Trophoblast cell (in vitro differentiated cells and primary cell): ENCODE measurements at regions not wholly inside any gene's neighbourhood (a gene's known extent, or its start where the extent isn't known, plus 50 kb on each side); places are given as distances from the start of the nearest gene placed in this dataset.

Source experiments
- DNase-seq, 2 donors: peaks; one replicate each; pipeline ENCODE4 v3.0.0-alpha.2; 2016
- H2AFZ ChIP-seq: 2 replicates; pipeline ENCODE4 v1.6.1; 2013; ENCODE audit warnings: low read length, moderate library complexity, mild to moderate bottlenecking; ENCODE audit not compliant: insufficient read depth, poor library complexity
- H2AK5ac ChIP-seq: 2 replicates; pipeline ENCODE4 v1.6.1; 2013; ENCODE audit warnings: mild to moderate bottlenecking, low read length
- H2BK120ac ChIP-seq: 2 replicates; pipeline ENCODE4 v1.6.1; 2013; ENCODE audit warnings: low read length, mild to moderate bottlenecking, moderate library complexity; ENCODE audit not compliant: insufficient read depth, poor library complexity
- H2BK12ac ChIP-seq: 2 replicates; pipeline ENCODE4 v1.6.1; 2013; ENCODE audit warnings: mild to moderate bottlenecking, low read length, moderate library complexity
- H2BK5ac ChIP-seq: 2 replicates; pipeline ENCODE4 v1.6.1; 2013; ENCODE audit warnings: low read length, low read depth, moderate library complexity, mild to moderate bottlenecking; ENCODE audit not compliant: poor library complexity
- H3K14ac ChIP-seq: 2 replicates; pipeline ENCODE4 v1.6.1; 2013; ENCODE audit warnings: mild to moderate bottlenecking, low read length
- H3K18ac ChIP-seq: 2 replicates; pipeline ENCODE4 v1.6.1; 2013; ENCODE audit warnings: mild to moderate bottlenecking, low read length
- H3K23ac ChIP-seq: 2 replicates; pipeline ENCODE4 v1.6.1; 2013; ENCODE audit warnings: low read length
- H3K27ac ChIP-seq: 2 replicates; pipeline ENCODE4 v1.5.1; 2013; ENCODE audit warnings: low read depth, mild to moderate bottlenecking, inconsistent platforms, low read length, moderate library complexity
- H3K27me3 ChIP-seq: 2 replicates; pipeline ENCODE4 v1.6.1; 2013; ENCODE audit warnings: inconsistent platforms, mild to moderate bottlenecking, low read length, moderate library complexity; ENCODE audit not compliant: insufficient read depth
- H3K36me3 ChIP-seq, 2 experiments: 1 replicate in 1 of 2; 2 replicates in 1 of 2; pipeline ENCODE4 v1.6.1; 2013; ENCODE audit warnings: low read length in 2 of 2, mild to moderate bottlenecking in 2 of 2, moderate library complexity in 1 of 2; ENCODE audit not compliant: insufficient read depth in 2 of 2, control insufficient read depth in 1 of 2
- H3K4ac ChIP-seq: 2 replicates; pipeline ENCODE4 v1.6.1; 2013; ENCODE audit warnings: low read depth, mild to moderate bottlenecking, low read length, moderate library complexity
- H3K4me1 ChIP-seq, 2 experiments: 1 replicate in 1 of 2; 2 replicates in 1 of 2; pipeline ENCODE4 v1.6.1; 2013; ENCODE audit warnings: low read length in 2 of 2, mild to moderate bottlenecking in 2 of 2, moderate library complexity in 1 of 2; ENCODE audit not compliant: insufficient read depth in 2 of 2, control insufficient read depth in 1 of 2
- H3K4me2 ChIP-seq: 2 replicates; pipeline ENCODE4 v1.6.1; 2013; ENCODE audit warnings: inconsistent platforms, mild to moderate bottlenecking, low read length, moderate library complexity
- H3K4me3 ChIP-seq: 2 replicates; pipeline ENCODE4 v1.5.1; 2013; ENCODE audit warnings: mild to moderate bottlenecking, low read depth, low read length, inconsistent platforms
- H3K79me1 ChIP-seq: one replicate; pipeline ENCODE4 v1.6.1; 2013; ENCODE audit warnings: low read length
- H3K79me2 ChIP-seq: 2 replicates; pipeline ENCODE4 v1.6.1; 2013; ENCODE audit warnings: low read length, mild to moderate bottlenecking; ENCODE audit not compliant: control insufficient read depth, insufficient read depth, poor library complexity
- H3K9ac ChIP-seq: 2 replicates; pipeline ENCODE4 v1.6.1; 2013; ENCODE audit warnings: mild to moderate bottlenecking, low read length
- H3K9me3 ChIP-seq: 2 replicates; pipeline ENCODE4 v1.6.1; 2013; ENCODE audit warnings: low read depth, mild to moderate bottlenecking, control low read depth, inconsistent platforms, low read length; ENCODE audit not compliant: insufficient read depth
- H4K12ac ChIP-seq: 2 replicates; pipeline ENCODE4 v1.6.1; 2013; ENCODE audit warnings: low read depth, mild to moderate bottlenecking, low read length, moderate library complexity
- H4K8ac ChIP-seq: 2 replicates; pipeline ENCODE4 v1.6.1; 2013; ENCODE audit warnings: low read depth, mild to moderate bottlenecking, low read length, moderate library complexity
- H4K91ac ChIP-seq: one replicate; pipeline ENCODE4 v1.6.1; 2013; ENCODE audit warnings: low read depth, mild to moderate bottlenecking, low read length, moderate library complexity
- WGBS: extraction: QIAGEN DNeasy Blood & Tissue Kit; methylation state at CpG from one replicate; pipeline ENCODE4 v1.1.7; 2013; ENCODE audit warnings: missing lambda C conversion rate; ENCODE audit not compliant: insufficient read length, insufficient coverage; ENCODE audit errors: extremely low coverage; 5-methylcytosine and 5-hydroxymethylcytosine counted together

- H3K23ac ChIP-seq = no peak overlapping the region
- H3K79me1 ChIP-seq = no peaks in the 10 kb centered on the region
- H3K9me3 ChIP-seq = no peaks in the 10 kb centered on the region
- H4K12ac ChIP-seq = no peak overlapping the region
- no peak overlapping the region for H3K9ac ChIP-seq
- no peak overlapping the region for H2BK12ac ChIP-seq
- WGBS = no CpG with 5 or more reads among the region's 3 CpGs
- no peak overlapping the region for H2BK120ac ChIP-seq
- no peak overlapping the region for H3K4ac ChIP-seq
- H4K91ac ChIP-seq = no peak overlapping the region
- H3K27me3 ChIP-seq = no peaks in the 10 kb centered on the region
- no peaks in the 10 kb centered on the region for H3K4me1 ChIP-seq
- no peak overlapping the region for H3K4me3 ChIP-seq
- H3K4me2 ChIP-seq = no peak overlapping the region
- H3K36me3 ChIP-seq = no peaks in the 10 kb centered on the region
- H2BK5ac ChIP-seq = no peak overlapping the region
- H3K79me2 ChIP-seq = no peaks in the 10 kb centered on the region
- no peak overlapping the region for H2AFZ ChIP-seq
- DNase-seq = no peak
- H3K14ac ChIP-seq = no peak overlapping the region
- no peak overlapping the region for H3K27ac ChIP-seq
- no peak overlapping the region for H2AK5ac ChIP-seq
- no peak overlapping the region for H4K8ac ChIP-seq
- no peak overlapping the region for H3K18ac ChIP-seq
These were observed 820.1 kb upstream of the SORCS1 start for GRCh38 chr10:107984581-107984980.

GRCh38 chr10:107984149-107984548 is 819.6 kb upstream of the SORCS1 start:
- no peak overlapping the region for H3K4me2 ChIP-seq

GRCh38 chr10:107978455-107978854 is 813.9 kb upstream of the SORCS1 start:
- Histone ChIP-seq H4K91ac (no peak overlapping the region), H2BK12ac (no peak overlapping the region), H3K36me3 (no peaks in the 10 kb centered on the region), H3K79me1 (no peaks in the 10 kb centered on the region), H3K18ac (no peak overlapping the region), H4K12ac (no peak overlapping the region), H3K27ac (no peak overlapping the region), H3K9ac (no peak overlapping the region), H3K4ac (no peak overlapping the region), H4K8ac (no peak overlapping the region), H3K4me3 (no peak overlapping the region), H3K14ac (no peak overlapping the region), H3K9me3 (no peaks in the 10 kb centered on the region), H3K79me2 (no peaks in the 10 kb centered on the region), H3K27me3 (no peaks in the 10 kb centered on the region), H3K4me1 (no peaks in the 10 kb centered on the region), H3K4me2 (no peak overlapping the region), H2AFZ (no peak overlapping the region), H2BK120ac (no peak overlapping the region), H2BK5ac (no peak overlapping the region), H3K23ac (no peak overlapping the region), H2AK5ac (no peak overlapping the region)
- WGBS = no CpG with 5 or more reads among the region's 5 CpGs
- DNase-seq = no peak

More at GRCh38 chr10:107984149-107984548, 819.6 kb upstream of the SORCS1 start:
- H2BK120ac ChIP-seq = no peak overlapping the region
- H4K12ac ChIP-seq = no peak overlapping the region
- no peak overlapping the region for H3K9ac ChIP-seq
- no peaks in the 10 kb centered on the region for H3K9me3 ChIP-seq
- H3K4ac ChIP-seq = no peak overlapping the region
- no peak for DNase-seq
- no peaks in the 10 kb centered on the region for H3K36me3 ChIP-seq
- no peak overlapping the region for H2AFZ ChIP-seq
- no peak overlapping the region for H3K14ac ChIP-seq
- H2BK12ac ChIP-seq = no peak overlapping the region
- no peak overlapping the region for H3K4me3 ChIP-seq
- H4K91ac ChIP-seq = no peak overlapping the region
- H2AK5ac ChIP-seq = no peak overlapping the region
- H3K27ac ChIP-seq = no peak overlapping the region
- H4K8ac ChIP-seq = no peak overlapping the region
- no peak overlapping the region for H3K18ac ChIP-seq
- H2BK5ac ChIP-seq = no peak overlapping the region
- no peaks in the 10 kb centered on the region for H3K27me3 ChIP-seq
- no CpG with 5 or more reads among the region's 2 CpGs for WGBS
- H3K4me1 ChIP-seq = no peaks in the 10 kb centered on the region
- H3K23ac ChIP-seq = no peak overlapping the region
- H3K79me1 ChIP-seq = no peaks in the 10 kb centered on the region
- H3K79me2 ChIP-seq = no peaks in the 10 kb centered on the region

GRCh38 chr10:107971973-107972372 is 807.5 kb upstream of the SORCS1 start:
- WGBS = no CpG with 5 or more reads among the region's 1 CpG
- Histone ChIP-seq H3K79me1 (no peaks in the 10 kb centered on the region), H4K12ac (no peak overlapping the region), H3K36me3 (no peaks in the 10 kb centered on the region), H3K4ac (no peak overlapping the region), H3K18ac (no peak overlapping the region), H2BK12ac (no peak overlapping the region), H3K27ac (no peak overlapping the region), H2BK120ac (no peak overlapping the region), H3K9me3 (no peaks in the 10 kb centered on the region), H4K8ac (no peak overlapping the region), H2AFZ (no peak overlapping the region), H3K4me3 (no peak overlapping the region), H2BK5ac (no peak overlapping the region), H3K79me2 (no peaks in the 10 kb centered on the region), H3K4me1 (no peaks in the 10 kb centered on the region), H3K23ac (no peak overlapping the region), H3K4me2 (no peak overlapping the region), H3K14ac (no peak overlapping the region), H3K27me3 (no peaks in the 10 kb centered on the region), H2AK5ac (no peak overlapping the region), H3K9ac (no peak overlapping the region), H4K91ac (no peak overlapping the region)
- DNase-seq = peak; percentile 4 to 6
